ENCODE measurements at regions not wholly inside any gene's neighbourhood (a gene's known extent, or its start where the extent isn't known, plus 50 kb on each side); places are given as distances from the start of the nearest gene placed in this dataset.

DNA sequence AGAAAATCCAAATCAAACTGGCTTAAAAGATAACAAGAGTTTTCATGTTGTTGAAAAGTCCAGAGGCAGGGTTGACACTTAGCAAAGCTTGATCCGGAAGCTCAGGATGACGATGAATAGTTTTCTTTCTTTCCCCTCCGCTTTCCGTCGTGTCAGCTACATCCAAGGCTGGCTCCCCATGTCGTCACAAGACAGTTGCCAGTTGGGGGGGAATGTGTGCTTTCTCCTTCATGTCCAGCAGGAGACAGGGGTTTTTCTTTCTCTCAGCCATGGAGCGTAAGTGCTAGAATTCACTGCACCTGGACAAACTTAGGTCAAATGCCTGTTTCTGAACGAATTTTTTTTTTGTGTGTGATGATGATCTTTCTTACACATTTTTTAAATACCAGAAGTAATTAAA lies 273.8 kb upstream of the RGMA start:
- H3K4me3 ChIP-seq (ENCODE audit: low read length) = no peak overlapping the region
- TF ChIP-seq, protein P1, sequence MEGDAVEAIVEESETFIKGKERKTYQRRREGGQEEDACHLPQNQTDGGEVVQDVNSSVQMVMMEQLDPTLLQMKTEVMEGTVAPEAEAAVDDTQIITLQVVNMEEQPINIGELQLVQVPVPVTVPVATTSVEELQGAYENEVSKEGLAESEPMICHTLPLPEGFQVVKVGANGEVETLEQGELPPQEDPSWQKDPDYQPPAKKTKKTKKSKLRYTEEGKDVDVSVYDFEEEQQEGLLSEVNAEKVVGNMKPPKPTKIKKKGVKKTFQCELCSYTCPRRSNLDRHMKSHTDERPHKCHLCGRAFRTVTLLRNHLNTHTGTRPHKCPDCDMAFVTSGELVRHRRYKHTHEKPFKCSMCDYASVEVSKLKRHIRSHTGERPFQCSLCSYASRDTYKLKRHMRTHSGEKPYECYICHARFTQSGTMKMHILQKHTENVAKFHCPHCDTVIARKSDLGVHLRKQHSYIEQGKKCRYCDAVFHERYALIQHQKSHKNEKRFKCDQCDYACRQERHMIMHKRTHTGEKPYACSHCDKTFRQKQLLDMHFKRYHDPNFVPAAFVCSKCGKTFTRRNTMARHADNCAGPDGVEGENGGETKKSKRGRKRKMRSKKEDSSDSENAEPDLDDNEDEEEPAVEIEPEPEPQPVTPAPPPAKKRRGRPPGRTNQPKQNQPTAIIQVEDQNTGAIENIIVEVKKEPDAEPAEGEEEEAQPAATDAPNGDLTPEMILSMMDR (conservative IDR thresholded peaks at IDR 0.05; ENCODE audit: low read length) = no peak
- DNase-seq (ENCODE audit: low read depth) = no peak

DNA sequence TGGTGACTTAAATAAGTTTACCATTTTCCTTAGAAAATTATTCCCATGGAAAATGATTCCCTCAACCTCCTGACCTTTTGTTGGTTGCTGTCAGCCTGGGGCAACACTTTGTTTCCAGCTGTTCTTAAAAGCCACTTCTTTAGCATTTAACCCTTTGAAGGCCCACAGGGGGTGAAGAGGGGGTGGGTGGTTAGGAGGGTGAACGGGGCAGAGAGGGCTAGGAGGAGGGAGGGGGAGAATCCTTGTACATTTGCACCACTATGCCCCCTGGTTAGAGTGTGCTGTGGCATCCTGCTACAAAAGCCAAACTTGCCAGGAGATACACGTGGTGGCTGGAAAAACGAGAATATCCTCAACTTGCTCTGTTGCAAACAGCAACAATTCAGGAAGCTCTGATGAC lies 273.2 kb upstream of the RGMA start:
- no peak overlapping the region for H3K4me3 ChIP-seq (ENCODE audit: low read length)
- no peak for DNase-seq (ENCODE audit: low read depth)
- TF ChIP-seq, protein P1 (conservative IDR thresholded peaks at IDR 0.05; ENCODE audit: low read length) = no peak

DNA sequence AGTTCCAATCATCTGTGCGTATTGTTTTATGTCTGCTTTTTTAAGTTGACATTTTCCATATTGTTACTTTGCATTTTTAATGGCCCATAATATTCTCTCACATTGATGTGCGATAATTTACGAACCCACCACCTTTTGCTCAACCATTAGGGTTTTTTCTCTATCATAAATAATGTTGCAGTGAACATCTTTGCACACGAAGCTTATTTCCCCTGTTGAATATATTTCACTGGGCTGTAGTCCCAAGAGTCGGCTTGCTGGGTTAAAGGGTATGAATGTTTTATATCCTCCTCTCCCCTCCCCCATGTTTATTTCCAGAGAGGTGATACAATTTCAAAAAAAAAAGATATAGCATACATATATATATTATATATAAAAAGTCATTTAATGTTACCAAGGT lies 272.7 kb upstream of the RGMA start:
- H3K4me3 ChIP-seq (ENCODE audit: low read length) = no peak overlapping the region
- DNase-seq (ENCODE audit: low read depth) = no peak
- TF ChIP-seq, protein P1 (conservative IDR thresholded peaks at IDR 0.05; ENCODE audit: low read length) = no peak

DNA sequence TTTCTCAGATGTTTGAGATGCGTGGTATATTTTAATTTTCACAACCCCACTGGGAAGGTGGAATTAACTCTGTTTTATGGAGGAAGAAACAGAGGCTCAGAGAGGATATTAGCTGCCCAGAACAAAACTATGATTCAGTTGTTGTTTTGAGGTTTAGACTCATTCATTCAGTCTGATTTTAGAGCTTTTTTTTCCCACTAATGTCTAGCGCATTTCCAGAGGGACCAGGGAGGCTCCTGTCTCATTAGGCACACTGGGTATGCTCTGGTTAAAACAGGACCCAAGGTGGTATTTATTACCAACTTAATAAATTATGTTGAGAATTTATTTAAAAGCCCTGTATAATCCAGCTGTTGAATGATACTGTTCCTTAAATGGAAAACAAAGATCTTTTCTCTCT lies 272.0 kb upstream of the RGMA start:
- TF ChIP-seq, protein P1 (conservative IDR thresholded peaks at IDR 0.05; ENCODE audit: low read length) = no peak
- no peak overlapping the region for H3K4me3 ChIP-seq (ENCODE audit: low read length)
- DNase-seq (ENCODE audit: low read depth) = no peak

DNA sequence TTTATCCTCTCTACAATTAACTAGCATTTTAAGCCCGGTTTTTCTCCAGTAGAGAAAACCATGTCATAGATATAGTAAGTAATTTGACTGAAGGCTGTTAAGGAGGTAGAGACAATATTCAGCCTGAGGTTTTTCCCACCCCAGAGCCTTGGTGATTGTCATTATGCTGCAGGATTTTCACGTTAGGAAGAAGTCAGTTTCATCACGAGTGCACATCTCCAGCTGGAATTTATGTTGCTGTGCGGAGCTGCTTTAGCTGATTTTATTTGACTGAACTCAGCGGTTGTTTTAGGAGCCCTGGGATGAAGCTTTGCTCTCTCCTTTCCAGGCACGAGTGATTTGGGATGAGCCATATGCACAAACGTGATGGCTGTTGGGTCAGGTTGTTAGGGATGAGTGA lies 271.3 kb upstream of the RGMA start:
- TF ChIP-seq, protein P1 (conservative IDR thresholded peaks at IDR 0.05; ENCODE audit: low read length) = no peak
- no peak overlapping the region for H3K4me3 ChIP-seq (ENCODE audit: low read length)
- no peak for DNase-seq (ENCODE audit: low read depth)

DNA sequence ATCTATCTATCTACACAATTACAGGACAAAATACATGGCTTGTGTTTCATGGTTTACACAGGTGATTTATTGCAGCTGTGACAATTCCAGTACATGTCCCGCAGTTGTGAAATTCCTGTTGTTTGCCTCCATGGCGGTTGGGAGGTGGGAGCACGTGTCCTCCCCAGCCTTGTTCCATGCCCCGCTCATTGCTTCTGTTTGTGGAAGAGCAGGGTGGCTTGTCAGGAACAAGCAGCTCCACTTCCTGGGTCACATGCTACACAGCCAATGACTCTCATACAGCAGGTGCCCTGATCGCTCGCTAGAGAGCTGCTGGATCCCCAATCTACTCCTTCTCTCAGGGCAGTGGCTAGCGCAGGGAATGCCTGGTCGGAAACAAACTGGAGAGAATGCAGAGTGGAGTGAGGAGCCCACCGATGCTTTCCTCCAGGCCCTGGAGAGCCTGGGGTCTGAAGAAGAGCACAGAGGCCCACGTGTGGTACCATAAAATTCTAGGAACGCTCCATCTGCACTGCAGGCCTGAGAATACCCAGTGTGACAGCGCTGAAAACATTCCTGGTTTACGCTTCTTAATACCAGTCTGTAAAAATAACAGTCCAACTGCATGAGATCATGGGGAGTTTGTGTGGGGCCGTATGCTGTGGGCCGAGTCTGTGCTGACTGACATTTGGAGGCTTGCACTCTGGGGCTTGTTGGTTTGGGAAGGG lies 270.6 kb upstream of the RGMA start:
- TF ChIP-seq, protein P1 (conservative IDR thresholded peaks at IDR 0.05; ENCODE audit: low read length) = no peak
- no peak overlapping the region for H3K4me3 ChIP-seq (ENCODE audit: low read length)
- no peak for DNase-seq (ENCODE audit: low read depth)

DNA sequence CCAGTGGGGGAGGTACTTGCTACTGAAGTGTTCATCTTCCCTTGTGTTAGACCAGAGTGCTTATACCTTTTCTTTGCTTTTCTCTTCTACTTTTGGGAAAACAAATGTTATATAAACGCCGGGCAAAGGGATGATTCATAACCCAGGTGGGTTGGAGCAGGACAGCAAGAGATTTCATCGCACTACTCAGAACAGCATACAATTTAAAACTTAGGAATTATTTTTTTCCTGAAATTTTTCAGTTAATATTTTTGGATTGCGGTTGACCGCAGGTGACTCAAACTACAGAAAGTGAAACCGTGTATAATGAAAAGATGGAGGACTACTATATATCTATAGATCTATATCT lies 270.0 kb upstream of the RGMA start:
- TF ChIP-seq, protein P1 (conservative IDR thresholded peaks at IDR 0.05; ENCODE audit: low read length) = no peak
- DNase-seq (ENCODE audit: low read depth) = no peak
- H3K4me3 ChIP-seq (ENCODE audit: low read length) = no peak overlapping the region
